RWPE1 (cell line): ENCODE measurements at regions not wholly inside any gene's neighbourhood (a gene's known extent, or its start where the extent isn't known, plus 50 kb on each side); places are given as distances from the start of the nearest gene placed in this dataset.

Experiments used
- CTCF ChIA-PET: fragments of 350-600 bp; sonication (Branson Sonifier 250); formaldehyde crosslinking; extraction: SDS; loops from one replicate; lab custom pipeline; 2021; lab: Yijun Ruan, JAX
- POLR2A ChIA-PET: fragments of 400-600 bp; formaldehyde crosslinking; extraction: SDS; loops from one replicate; lab custom pipeline; 2020; ENCODE audit warnings: antibody characterized with exemption; ENCODE audit not compliant: low non-redundant PET; lab: Yijun Ruan, JAX
- DNase-seq: peaks from one replicate; pipeline ENCODE4 v3.0.0; 2012; ENCODE audit warnings: low spot score
- H3K27ac ChIP-seq: fragments of 450-650 bp; 2 replicates; pipeline ENCODE4 v1.5.1; 2017
- CTCF ChIP-seq: fragments of 450-650 bp; conservative IDR thresholded peaks from 2 replicates; pipeline ENCODE4 v1.5.1; 2017; ENCODE audit warnings: low read depth, mild to moderate bottlenecking

- TF ChIP-seq CTCF, result no peak
- ChIA-PET POLR2A (no interaction called here), CTCF (no interaction called here)
- DNase-seq, result no peak
- H3K27ac ChIP-seq, result no peak overlapping the region
These were observed 115.4 kb upstream of the PKDCC start for GRCh38 chr2:41932241-41933045.

- TF ChIP-seq CTCF, result no peak
- ChIA-PET CTCF (no interaction called here), POLR2A (no interaction called here)
- DNase-seq, result no peak
- H3K27ac ChIP-seq, result no peak overlapping the region
These were observed 114.8 kb upstream of the PKDCC start for GRCh38 chr2:41933046-41933420.

- peak; percentile 60 for DNase-seq
- CTCF ChIA-PET, result no interaction called here
- no peak for TF ChIP-seq CTCF
- H3K27ac ChIP-seq, result no peak overlapping the region
- POLR2A ChIA-PET, result no interaction called here
These were observed 114.1 kb upstream of the PKDCC start for GRCh38 chr2:41933585-41934320.

GRCh38 chr2:41934329-41934958 is 113.4 kb upstream of the PKDCC start:
- POLR2A ChIA-PET, result interaction anchor here (0.6 kb wide), 1 partner anchor 8 kb away, joined by 3 read pairs; no protein-coding TSS in a partner anchor
- CTCF ChIA-PET, result interaction anchor here (1.0 kb wide), 1 partner anchor 9 kb away, joined by 3 read pairs; no protein-coding TSS in a partner anchor
- no peak for TF ChIP-seq CTCF
- no peak for DNase-seq
- H3K27ac ChIP-seq, result no peak overlapping the region

GRCh38 chr2:41935002-41935401 is 112.8 kb upstream of the PKDCC start:
- POLR2A ChIA-PET, result interaction anchor here (0.6 kb wide), 1 partner anchor 8 kb away, joined by 3 read pairs; no protein-coding TSS in a partner anchor
- no peak for DNase-seq
- no peak overlapping the region for H3K27ac ChIP-seq
- CTCF ChIA-PET, result interaction anchor here (1.0 kb wide), 1 partner anchor 9 kb away, joined by 3 read pairs; no protein-coding TSS in a partner anchor
- TF ChIP-seq CTCF, result no peak

- CTCF ChIA-PET, result no interaction called here
- DNase-seq, result no peak
- H3K27ac ChIP-seq, result no peak overlapping the region
- TF ChIP-seq CTCF, result no peak
- POLR2A ChIA-PET, result no interaction called here
These were observed 112.0 kb upstream of the PKDCC start for GRCh38 chr2:41935825-41936224.
